Ectodermal cell (in vitro differentiated cells): ENCODE measurements at regions not wholly inside any gene's neighbourhood (a gene's known extent, or its start where the extent isn't known, plus 50 kb on each side); places are given as distances from the start of the nearest gene placed in this dataset.

Experiments used
- H3K27ac ChIP-seq: 2 replicates; pipeline ENCODE4 v1.7.0; 2013; ENCODE audit warnings: mild to moderate bottlenecking, low read depth, low read length; ENCODE audit not compliant: insufficient read depth, poor library complexity, severe bottlenecking
- H3K27me3 ChIP-seq: 2 replicates; pipeline ENCODE4 v1.7.0; 2013; ENCODE audit warnings: mild to moderate bottlenecking, low read length; ENCODE audit not compliant: insufficient read depth, control insufficient read depth, poor library complexity, severe bottlenecking
- H3K36me3 ChIP-seq: one replicate; pipeline ENCODE4 v1.7.0; 2013; ENCODE audit warnings: low read length; ENCODE audit not compliant: control insufficient read depth, insufficient read depth
- H3K4me1 ChIP-seq: one replicate; pipeline ENCODE4 v1.7.0; 2013; ENCODE audit warnings: low read length; ENCODE audit not compliant: control insufficient read depth, insufficient read depth
- H3K4me3 ChIP-seq: 2 replicates; pipeline ENCODE4 v1.7.0; 2013; ENCODE audit warnings: low read depth, low read length, control low read depth; ENCODE audit not compliant: insufficient read depth
- H3K9me3 ChIP-seq: 2 replicates; pipeline ENCODE4 v1.7.0; 2013; ENCODE audit warnings: mild to moderate bottlenecking, low read length, moderate library complexity; ENCODE audit not compliant: control insufficient read depth
- WGBS, 2 experiments: methylation state at CpG; one replicate each; pipeline ENCODE4 v1.1.7; 2013; ENCODE audit warnings: missing lambda C conversion rate in 2 of 2; 5-methylcytosine and 5-hydroxymethylcytosine counted together

- Histone ChIP-seq H3K27me3 (no peaks in the 10 kb centered on the region), H3K9me3 (no peaks in the 10 kb centered on the region), H3K4me1 (no peaks in the 10 kb centered on the region), H3K36me3 (no peaks in the 10 kb centered on the region), H3K27ac (no peak overlapping the region), H3K4me3 (no peak overlapping the region)
- WGBS, 2 experiments = 86 to 87% methylated on average over 11 of the region's 11 CpGs
These were observed 189.5 kb downstream of the TTC8 start for GRCh38 chr14:89013698-89014568.

- H3K27ac ChIP-seq = no peak overlapping the region
- WGBS, 2 experiments = 80 to 94% methylated on average over 1 to 2 of the region's 2 CpGs
These were observed 190.1 kb downstream of the TTC8 start for GRCh38 chr14:89014569-89014850.

GRCh38 chr14:89015016-89015415, 190.6 kb downstream of the TTC8 start:
- H3K36me3 ChIP-seq = no peaks in the 10 kb centered on the region
- no peak overlapping the region for H3K27ac ChIP-seq
- no peaks in the 10 kb centered on the region for H3K9me3 ChIP-seq
- 93 to 95% methylated on average over 1 of the region's 1 CpG for WGBS, 2 experiments
- H3K4me1 ChIP-seq = no peaks in the 10 kb centered on the region
- H3K4me3 ChIP-seq = no peak overlapping the region
- no peaks in the 10 kb centered on the region for H3K27me3 ChIP-seq

More at GRCh38 chr14:89014569-89014850, 190.1 kb downstream of the TTC8 start:
- H3K27me3 ChIP-seq = no peaks in the 10 kb centered on the region
- no peaks in the 10 kb centered on the region for H3K9me3 ChIP-seq
- no peaks in the 10 kb centered on the region for H3K4me1 ChIP-seq
- H3K36me3 ChIP-seq = no peaks in the 10 kb centered on the region
- no peak overlapping the region for H3K4me3 ChIP-seq

- no peaks in the 10 kb centered on the region for H3K27me3 ChIP-seq
- no peaks in the 10 kb centered on the region for H3K9me3 ChIP-seq
- no peak overlapping the region for H3K4me3 ChIP-seq
- H3K27ac ChIP-seq = no peak overlapping the region
- no peaks in the 10 kb centered on the region for H3K36me3 ChIP-seq
- WGBS, 2 experiments = 94 to 95% methylated on average over 4 of the region's 4 CpGs
- no peaks in the 10 kb centered on the region for H3K4me1 ChIP-seq
These were observed 193.0 kb downstream of the TTC8 start for GRCh38 chr14:89017417-89017816.

GRCh38 chr14:89022274-89022673, 197.8 kb downstream of the TTC8 start:
- Histone ChIP-seq H3K9me3 (no peaks in the 10 kb centered on the region), H3K4me1 (no peaks in the 10 kb centered on the region), H3K27ac (no peak overlapping the region), H3K4me3 (no peak overlapping the region), H3K36me3 (no peaks in the 10 kb centered on the region), H3K27me3 (peaks cover 23% of the 10 kb centered on the region)
- WGBS, 2 experiments = 84 to 87% methylated on average over 4 of the region's 4 CpGs

- no peaks in the 10 kb centered on the region for H3K36me3 ChIP-seq
- WGBS, 2 experiments = 94 to 95% methylated on average over 4 of the region's 4 CpGs
- H3K27ac ChIP-seq = no peak overlapping the region
- H3K27me3 ChIP-seq = peaks cover 43% of the 10 kb centered on the region
- H3K4me1 ChIP-seq = no peaks in the 10 kb centered on the region
- no peak overlapping the region for H3K4me3 ChIP-seq
- H3K9me3 ChIP-seq = no peaks in the 10 kb centered on the region
These were observed 200.2 kb downstream of the TTC8 start for GRCh38 chr14:89024691-89025090.

- Histone ChIP-seq H3K9me3 (no peaks in the 10 kb centered on the region), H3K36me3 (no peaks in the 10 kb centered on the region), H3K4me1 (no peaks in the 10 kb centered on the region), H3K4me3 (no peak overlapping the region), H3K27ac (no peak overlapping the region), H3K27me3 (peaks cover 43% of the 10 kb centered on the region)
- 89 to 93% methylated on average over 15 of the region's 15 CpGs for WGBS, 2 experiments
These were observed 201.2 kb downstream of the TTC8 start for GRCh38 chr14:89025561-89026236.

- Histone ChIP-seq H3K4me1 (no peaks in the 10 kb centered on the region), H3K4me3 (peak overlapping the region; percentile 61), H3K9me3 (no peaks in the 10 kb centered on the region), H3K27ac (no peak overlapping the region), H3K27me3 (peaks cover 43% of the 10 kb centered on the region), H3K36me3 (no peaks in the 10 kb centered on the region)
- WGBS, 2 experiments = 1% methylated on average over 68 of the region's 68 CpGs
These were observed 202.8 kb downstream of the TTC8 start for GRCh38 chr14:89027097-89027740.

- Histone ChIP-seq H3K27ac (no peak overlapping the region), H3K27me3 (peaks cover 43% of the 10 kb centered on the region), H3K36me3 (no peaks in the 10 kb centered on the region), H3K4me3 (no peak overlapping the region), H3K4me1 (no peaks in the 10 kb centered on the region), H3K9me3 (no peaks in the 10 kb centered on the region)
- WGBS, 2 experiments = 90 to 95% methylated on average over 3 of the region's 3 CpGs
These were observed 204.1 kb downstream of the TTC8 start for GRCh38 chr14:89028462-89029134.
